ENCODE measurements at regions not wholly inside any gene's neighbourhood (a gene's known extent, or its start where the extent isn't known, plus 50 kb on each side); places are given as distances from the start of the nearest gene placed in this dataset.
"Not testable (repeated sequence)": the region's sequence is repeated elsewhere in the genome, so short reads cannot be mapped to it uniquely, and the experiment has no call there.

DNA sequence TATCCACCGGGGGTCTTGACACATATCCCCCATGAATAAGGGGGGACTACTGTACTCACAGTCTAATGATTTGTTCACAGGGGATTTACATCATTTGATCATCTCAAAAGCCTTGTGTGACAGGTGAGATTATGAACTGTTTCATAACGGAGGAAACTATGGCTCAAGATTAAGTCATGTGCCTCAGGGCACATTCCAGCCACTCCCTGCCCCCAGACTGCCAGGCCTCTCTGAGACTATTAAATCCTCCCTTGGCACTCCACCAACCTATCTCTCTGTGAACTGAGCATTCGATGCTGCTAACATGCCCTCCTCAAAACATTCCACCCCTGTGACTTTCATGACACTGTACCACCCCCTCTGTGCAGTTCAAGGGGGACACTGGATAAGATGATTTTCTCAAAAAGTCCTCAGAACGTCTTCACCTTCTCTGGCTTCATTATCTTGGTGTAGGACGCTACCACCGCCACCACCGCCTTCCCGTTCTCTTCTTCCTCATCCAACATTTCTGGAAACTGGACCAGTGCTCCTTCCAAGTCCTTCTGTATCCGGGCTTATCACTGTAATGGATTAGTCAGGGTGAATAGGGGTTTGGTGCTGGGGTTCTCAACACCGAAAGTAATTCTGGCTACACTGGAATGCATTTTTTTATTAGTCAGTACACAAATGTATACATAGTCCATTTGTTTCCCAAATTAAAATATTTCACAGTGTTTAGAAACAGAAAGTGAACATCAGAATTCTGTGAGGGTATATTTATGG, 169.6 kb downstream of the KCNS3 start:
- DNase-seq (ENCODE audit: low read depth): peak; percentile 93
- Histone ChIP-seq H3K9me3 (ENCODE audit: control insufficient read depth, low read length) (no peaks in the 10 kb centered on the region), H3K27me3 (replicated peaks; ENCODE audit: control insufficient read depth, insufficient read depth, low read length) (peaks cover 9% of the 10 kb centered on the region), H3K4me1 (ENCODE audit: control insufficient read depth, insufficient read depth, low read length) (no peaks in the 10 kb centered on the region), H3K9ac (ENCODE audit: low read length) (no peak overlapping the region), H3K4me3 (ENCODE audit: low read length) (no peak overlapping the region), H3K36me3 (ENCODE audit: control insufficient read depth, insufficient read depth, low read length, severe bottlenecking) (no peaks in the 10 kb centered on the region)

GRCh38 chr2:18047213-18047611, 168.7 kb downstream of the KCNS3 start:
- Histone ChIP-seq H3K27me3 (replicated peaks; ENCODE audit: control insufficient read depth, insufficient read depth, low read length) (peaks cover 9% of the 10 kb centered on the region), H3K4me1 (ENCODE audit: control insufficient read depth, insufficient read depth, low read length) (no peaks in the 10 kb centered on the region), H3K4me3 (ENCODE audit: low read length) (no peak overlapping the region), H3K36me3 (ENCODE audit: control insufficient read depth, insufficient read depth, low read length, severe bottlenecking) (no peaks in the 10 kb centered on the region), H3K9ac (ENCODE audit: low read length) (no peak overlapping the region), H3K9me3 (ENCODE audit: control insufficient read depth, low read length) (no peaks in the 10 kb centered on the region)
- DNase-seq (ENCODE audit: low read depth): peak; percentile 40

GRCh38 chr2:18046558-18047212, 168.2 kb downstream of the KCNS3 start:
- Histone ChIP-seq H3K4me3 (ENCODE audit: low read length) (no peak overlapping the region), H3K36me3 (ENCODE audit: control insufficient read depth, insufficient read depth, low read length, severe bottlenecking) (no peaks in the 10 kb centered on the region), H3K9ac (ENCODE audit: low read length) (no peak overlapping the region), H3K9me3 (ENCODE audit: control insufficient read depth, low read length) (no peaks in the 10 kb centered on the region), H3K4me1 (ENCODE audit: control insufficient read depth, insufficient read depth, low read length) (no peaks in the 10 kb centered on the region), H3K27me3 (replicated peaks; ENCODE audit: control insufficient read depth, insufficient read depth, low read length) (peaks cover 9% of the 10 kb centered on the region)
- peak; percentile 7 for DNase-seq (ENCODE audit: low read depth)

- H3K9me3 ChIP-seq (ENCODE audit: control insufficient read depth, low read length): no peaks in the 10 kb centered on the region
- H3K27me3 ChIP-seq (replicated peaks; ENCODE audit: control insufficient read depth, insufficient read depth, low read length): peaks cover 3% of the 10 kb centered on the region
- H3K9ac ChIP-seq (ENCODE audit: low read length): no peak overlapping the region
- H3K4me1 ChIP-seq (ENCODE audit: control insufficient read depth, insufficient read depth, low read length): no peaks in the 10 kb centered on the region
- DNase-seq (ENCODE audit: low read depth): no peak
- no peak overlapping the region for H3K4me3 ChIP-seq (ENCODE audit: low read length)
- H3K36me3 ChIP-seq (ENCODE audit: control insufficient read depth, insufficient read depth, low read length, severe bottlenecking): no peaks in the 10 kb centered on the region
Observed at GRCh38 chr2:18046017-18046416, 167.6 kb downstream of the KCNS3 start.

GRCh38 chr2:18045230-18045629, 166.8 kb downstream of the KCNS3 start:
- H3K4me1 ChIP-seq (ENCODE audit: control insufficient read depth, insufficient read depth, low read length): no peaks in the 10 kb centered on the region
- no peaks in the 10 kb centered on the region for H3K9me3 ChIP-seq (ENCODE audit: control insufficient read depth, low read length)
- no peak overlapping the region for H3K4me3 ChIP-seq (ENCODE audit: low read length)
- DNase-seq (ENCODE audit: low read depth): peak; percentile 45
- H3K9ac ChIP-seq (ENCODE audit: low read length): no peak overlapping the region
- H3K36me3 ChIP-seq (ENCODE audit: control insufficient read depth, insufficient read depth, low read length, severe bottlenecking): no peaks in the 10 kb centered on the region
- peaks cover 3% of the 10 kb centered on the region for H3K27me3 ChIP-seq (replicated peaks; ENCODE audit: control insufficient read depth, insufficient read depth, low read length)

DNA sequence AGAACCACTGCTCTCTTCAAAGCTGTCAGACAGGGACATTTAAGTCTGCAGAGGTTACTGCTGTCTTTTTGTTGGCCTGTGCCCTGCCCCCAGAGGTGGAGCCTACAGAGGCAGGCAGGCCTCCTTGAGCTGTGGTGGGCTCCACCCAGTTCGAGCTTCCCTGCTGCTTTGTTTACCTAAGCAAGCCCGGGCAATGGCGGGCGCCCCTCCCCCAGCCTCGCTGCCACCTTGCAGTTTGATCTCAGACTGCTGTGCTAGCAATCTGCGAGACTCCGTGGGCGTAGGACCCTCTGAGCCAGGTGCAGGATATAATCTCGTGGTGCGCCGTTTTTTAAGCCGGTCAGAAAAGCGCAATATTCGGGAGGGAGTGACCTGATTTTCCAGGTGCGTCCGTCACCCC, 138.9 kb downstream of the KCNS3 start:
- not testable (repeated sequence) for DNase-seq (ENCODE audit: low read depth); H3K36me3 ChIP-seq (ENCODE audit: control insufficient read depth, insufficient read depth, low read length, severe bottlenecking); H3K4me1 ChIP-seq (ENCODE audit: control insufficient read depth, insufficient read depth, low read length)

GRCh38 chr2:18009891-18010290, 131.4 kb downstream of the KCNS3 start:
- peaks cover 11% of the 10 kb centered on the region for H3K9me3 ChIP-seq (ENCODE audit: control insufficient read depth, low read length)

More for the DNA sequence above, 138.9 kb downstream of the KCNS3 start:
- peaks cover 18% of the 10 kb centered on the region for H3K9me3 ChIP-seq (ENCODE audit: control insufficient read depth, low read length)
- H3K4me3 ChIP-seq (ENCODE audit: low read length); H3K9ac ChIP-seq (ENCODE audit: low read length); H3K27me3 ChIP-seq (replicated peaks; ENCODE audit: control insufficient read depth, insufficient read depth, low read length): not testable (repeated sequence)

GRCh38 chr2:18005411-18005810, 126.9 kb downstream of the KCNS3 start:
- no peak overlapping the region for H3K4me3 ChIP-seq (ENCODE audit: low read length)
- H3K4me1 ChIP-seq (ENCODE audit: control insufficient read depth, insufficient read depth, low read length): no peaks in the 10 kb centered on the region
- peaks cover 14% of the 10 kb centered on the region for H3K9me3 ChIP-seq (ENCODE audit: control insufficient read depth, low read length)
- no peaks in the 10 kb centered on the region for H3K27me3 ChIP-seq (replicated peaks; ENCODE audit: control insufficient read depth, insufficient read depth, low read length)
- H3K36me3 ChIP-seq (ENCODE audit: control insufficient read depth, insufficient read depth, low read length, severe bottlenecking): no peaks in the 10 kb centered on the region
- H3K9ac ChIP-seq (ENCODE audit: low read length): no peak overlapping the region
- DNase-seq (ENCODE audit: low read depth): no peak

More at GRCh38 chr2:18009891-18010290, 131.4 kb downstream of the KCNS3 start:
- DNase-seq (ENCODE audit: low read depth): no peak
- Histone ChIP-seq H3K4me3 (ENCODE audit: low read length) (no peak overlapping the region), H3K36me3 (ENCODE audit: control insufficient read depth, insufficient read depth, low read length, severe bottlenecking) (no peaks in the 10 kb centered on the region), H3K27me3 (replicated peaks; ENCODE audit: control insufficient read depth, insufficient read depth, low read length) (no peaks in the 10 kb centered on the region), H3K9ac (ENCODE audit: low read length) (no peak overlapping the region), H3K4me1 (ENCODE audit: control insufficient read depth, insufficient read depth, low read length) (no peaks in the 10 kb centered on the region)

DNA sequence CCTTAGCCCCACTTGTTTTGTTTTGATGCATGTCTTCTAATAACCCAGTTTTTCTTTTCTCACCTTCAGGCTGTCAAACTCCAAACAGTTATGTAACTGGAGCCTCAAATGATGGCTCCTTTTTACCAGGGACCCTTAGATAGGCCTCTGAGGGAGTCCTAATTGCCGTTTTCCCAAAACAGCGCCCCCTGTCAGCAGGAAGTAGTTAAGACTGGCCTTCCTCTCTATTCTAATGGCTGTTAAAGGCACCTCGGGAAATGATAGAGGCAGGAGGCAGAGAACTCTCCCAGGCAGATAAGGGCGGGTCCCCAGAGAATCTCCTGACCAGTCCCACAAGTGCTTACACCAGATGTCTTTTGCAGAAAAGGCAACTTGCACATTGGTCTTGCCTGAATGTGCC, 123.2 kb downstream of the KCNS3 start:
- no peaks in the 10 kb centered on the region for H3K27me3 ChIP-seq (replicated peaks; ENCODE audit: control insufficient read depth, insufficient read depth, low read length)
- H3K9ac ChIP-seq (ENCODE audit: low read length): no peak overlapping the region
- H3K4me1 ChIP-seq (ENCODE audit: control insufficient read depth, insufficient read depth, low read length): no peaks in the 10 kb centered on the region
- no peaks in the 10 kb centered on the region for H3K36me3 ChIP-seq (ENCODE audit: control insufficient read depth, insufficient read depth, low read length, severe bottlenecking)
- DNase-seq (ENCODE audit: low read depth): no peak
- H3K4me3 ChIP-seq (ENCODE audit: low read length): no peak overlapping the region
- H3K9me3 ChIP-seq (ENCODE audit: control insufficient read depth, low read length): peaks cover 15% of the 10 kb centered on the region

- H3K4me3 ChIP-seq (ENCODE audit: low read length): no peak overlapping the region
- peaks cover 15% of the 10 kb centered on the region for H3K9me3 ChIP-seq (ENCODE audit: control insufficient read depth, low read length)
- no peak for DNase-seq (ENCODE audit: low read depth)
Observed at GRCh38 chr2:17996978-17997377, 118.5 kb downstream of the KCNS3 start.

DNA sequence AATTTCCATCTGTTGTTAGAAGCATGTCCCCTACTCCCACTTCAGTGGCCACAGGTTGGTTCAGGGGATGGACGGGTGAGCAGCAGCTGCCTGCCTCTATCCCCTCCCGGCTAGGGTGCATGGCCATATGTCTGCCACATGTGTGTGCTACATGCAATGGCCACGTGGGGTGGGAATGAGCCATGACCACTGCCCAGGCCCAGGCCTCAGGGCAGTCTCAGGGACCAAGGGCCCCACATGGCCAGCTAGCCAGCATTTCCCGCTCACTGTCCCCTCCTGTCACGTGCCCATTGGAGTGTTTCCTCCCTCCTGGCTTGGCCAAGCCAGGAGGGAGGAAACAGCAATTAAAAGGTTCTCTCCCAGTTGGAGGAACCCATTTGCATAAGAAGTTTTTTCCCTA, 117.1 kb downstream of the KCNS3 start:
- no peak for DNase-seq (ENCODE audit: low read depth)
- Histone ChIP-seq H3K4me1 (ENCODE audit: control insufficient read depth, insufficient read depth, low read length) (no peaks in the 10 kb centered on the region), H3K36me3 (ENCODE audit: control insufficient read depth, insufficient read depth, low read length, severe bottlenecking) (no peaks in the 10 kb centered on the region), H3K9me3 (ENCODE audit: control insufficient read depth, low read length) (peaks cover 12% of the 10 kb centered on the region), H3K27me3 (replicated peaks; ENCODE audit: control insufficient read depth, insufficient read depth, low read length) (no peaks in the 10 kb centered on the region), H3K9ac (ENCODE audit: low read length) (no peak overlapping the region), H3K4me3 (ENCODE audit: low read length) (no peak overlapping the region)

More at GRCh38 chr2:17996978-17997377, 118.5 kb downstream of the KCNS3 start:
- Histone ChIP-seq H3K36me3 (ENCODE audit: control insufficient read depth, insufficient read depth, low read length, severe bottlenecking) (no peaks in the 10 kb centered on the region), H3K9ac (ENCODE audit: low read length) (no peak overlapping the region), H3K4me1 (ENCODE audit: control insufficient read depth, insufficient read depth, low read length) (no peaks in the 10 kb centered on the region), H3K27me3 (replicated peaks; ENCODE audit: control insufficient read depth, insufficient read depth, low read length) (no peaks in the 10 kb centered on the region)
